Retinal pigment epithelial cell (primary cell): ENCODE measurements at regions not wholly inside any gene's neighbourhood (a gene's known extent, or its start where the extent isn't known, plus 50 kb on each side); places are given as distances from the start of the nearest gene placed in this dataset.

Experiments used
- DNase-seq: peaks from one replicate; pipeline ENCODE4 v3.0.0-alpha.2; 2010; ENCODE audit warnings: low read depth
- H3K4me3 ChIP-seq: 2 replicates; pipeline ENCODE4 v1.5.1; 2011; ENCODE audit warnings: mild to moderate bottlenecking, low read length, control low read depth, moderate library complexity
- CTCF ChIP-seq: conservative IDR thresholded peaks from 2 replicates; pipeline ENCODE4 v1.5.1; 2011; ENCODE audit warnings: low read depth, low read length, control low read depth, inconsistent platforms

GRCh38 chr4:184941671-184942418 is 76.4 kb upstream of the HELT start:
- H3K4me3 ChIP-seq, result no peak overlapping the region
- DNase-seq, result no peak
- no peak for TF ChIP-seq CTCF

GRCh38 chr4:184942444-184943425 is 75.6 kb upstream of the HELT start:
- no peak for TF ChIP-seq CTCF
- no peak overlapping the region for H3K4me3 ChIP-seq
- no peak for DNase-seq

GRCh38 chr4:184949020-184949419 is 69.3 kb upstream of the HELT start:
- no peak overlapping the region for H3K4me3 ChIP-seq
- DNase-seq, result no peak
- TF ChIP-seq CTCF, result no peak

- no peak for DNase-seq
- H3K4me3 ChIP-seq, result no peak overlapping the region
- TF ChIP-seq CTCF, result no peak
Measured at GRCh38 chr4:184950117-184950830, 68.0 kb upstream of the HELT start.

- no peak for DNase-seq
- H3K4me3 ChIP-seq, result no peak overlapping the region
- TF ChIP-seq CTCF, result no peak
Measured at GRCh38 chr4:184950926-184951325, 67.4 kb upstream of the HELT start.

- H3K4me3 ChIP-seq, result no peak overlapping the region
- no peak for DNase-seq
- TF ChIP-seq CTCF, result no peak
Measured at GRCh38 chr4:184951668-184952160, 66.6 kb upstream of the HELT start.
